ENCODE measurements at regions not wholly inside any gene's neighbourhood (a gene's known extent, or its start where the extent isn't known, plus 50 kb on each side); places are given as distances from the start of the nearest gene placed in this dataset.
"Not testable (repeated sequence)": the region's sequence is repeated elsewhere in the genome, so short reads cannot be mapped to it uniquely, and the experiment has no call there.

GRCh38 chr9:87405677-87406542 lies 91.8 kb upstream of the DAPK1 start:
- no peak for DNase-seq (ENCODE audit: low read depth in 2 of 2)

- no peak for DNase-seq (ENCODE audit: low read depth in 2 of 2)
These were observed 91.0 kb upstream of the DAPK1 start for GRCh38 chr9:87406543-87407166.

- not testable (repeated sequence) for DNase-seq (ENCODE audit: low read depth in 2 of 2)
These were observed 87.3 kb upstream of the DAPK1 start for GRCh38 chr9:87410047-87411005.

- no peak for DNase-seq (ENCODE audit: low read depth in 2 of 2)
These were observed 76.8 kb upstream of the DAPK1 start for GRCh38 chr9:87420884-87421283.

- DNase-seq (ENCODE audit: low read depth in 2 of 2): no peak
These were observed 75.9 kb upstream of the DAPK1 start for GRCh38 chr9:87421734-87422133.

- DNase-seq (ENCODE audit: low read depth in 2 of 2): peak; percentile 10 to 55
These were observed 74.7 kb upstream of the DAPK1 start for GRCh38 chr9:87422999-87423398.

- not testable (repeated sequence) for DNase-seq (ENCODE audit: low read depth in 2 of 2)
These were observed 73.8 kb upstream of the DAPK1 start for GRCh38 chr9:87423885-87424284.

- no peak for DNase-seq (ENCODE audit: low read depth in 2 of 2)
These were observed 72.5 kb upstream of the DAPK1 start for GRCh38 chr9:87425202-87425601.

- DNase-seq (ENCODE audit: low read depth in 2 of 2): no peak
These were observed 69.7 kb upstream of the DAPK1 start for GRCh38 chr9:87427851-87428506.

- DNase-seq (ENCODE audit: low read depth in 2 of 2): no peak
These were observed 69.0 kb upstream of the DAPK1 start for GRCh38 chr9:87428659-87429058.

- no peak for DNase-seq (ENCODE audit: low read depth in 2 of 2)
These were observed 65.8 kb upstream of the DAPK1 start for GRCh38 chr9:87431837-87432236.

- DNase-seq (ENCODE audit: low read depth in 2 of 2): no peak
These were observed 63.8 kb upstream of the DAPK1 start for GRCh38 chr9:87433853-87434252.

GRCh38 chr9:87434366-87434765 lies 63.3 kb upstream of the DAPK1 start:
- no peak for DNase-seq (ENCODE audit: low read depth in 2 of 2)

- no peak for DNase-seq (ENCODE audit: low read depth in 2 of 2)
These were observed 62.3 kb upstream of the DAPK1 start for GRCh38 chr9:87435189-87435880.

GRCh38 chr9:87436716-87437115 lies 61.0 kb upstream of the DAPK1 start:
- no peak for DNase-seq (ENCODE audit: low read depth in 2 of 2)

GRCh38 chr9:87437966-87438365 lies 59.7 kb upstream of the DAPK1 start:
- DNase-seq (ENCODE audit: low read depth in 2 of 2): no peak

- no peak for DNase-seq (ENCODE audit: low read depth in 2 of 2)
These were observed 56.4 kb upstream of the DAPK1 start for GRCh38 chr9:87441251-87441650.

- no peak for DNase-seq (ENCODE audit: low read depth in 2 of 2)
These were observed 55.2 kb upstream of the DAPK1 start for GRCh38 chr9:87442451-87442850.

- no peak for DNase-seq (ENCODE audit: low read depth in 2 of 2)
These were observed 54.7 kb upstream of the DAPK1 start for GRCh38 chr9:87443006-87443405.

GRCh38 chr9:87443461-87443860 lies 54.2 kb upstream of the DAPK1 start:
- no peak for DNase-seq (ENCODE audit: low read depth in 2 of 2)

- DNase-seq (ENCODE audit: low read depth in 2 of 2): peak; percentile 48 to 63
These were observed 52.0 kb upstream of the DAPK1 start for GRCh38 chr9:87445646-87446045.

All from lung microvascular endothelial cell (primary cell).